Keratinocyte (primary cell): ENCODE measurements at regions not wholly inside any gene's neighbourhood (a gene's known extent, or its start where the extent isn't known, plus 50 kb on each side); places are given as distances from the start of the nearest gene placed in this dataset.

Experiments
- DNase-seq: peaks from one replicate; pipeline ENCODE4 v3.0.0-alpha.2; 2011; ENCODE audit warnings: low read depth, missing footprints, low spot score
- FAIRE-seq: peaks from 2 replicates; lab custom pipeline; 2011; peaks lifted over from hg19 to GRCh38; lab: Jason Lieb, UNC
- H2AFZ ChIP-seq: 2 replicates; pipeline ENCODE4 v1.6.0; 2012; ENCODE audit warnings: low read length, control low read depth, inconsistent platforms; ENCODE audit not compliant: control insufficient read depth
- H3K27ac ChIP-seq: 2 replicates; pipeline ENCODE4 v1.5.1; 2011; ENCODE audit warnings: low read length; ENCODE audit not compliant: control insufficient read depth, insufficient read depth
- H3K27me3 ChIP-seq: 3 replicates; pipeline ENCODE4 v1.6.0; 2011; ENCODE audit warnings: low read length; ENCODE audit not compliant: control insufficient read depth, insufficient read depth; ENCODE audit errors: extremely low read depth
- H3K36me3 ChIP-seq, 2 experiments: 2 replicates in 1 of 2; 3 replicates in 1 of 2; pipeline ENCODE4 v1.5.1; 2011; ENCODE audit warnings: low read length in 2 of 2, mild to moderate bottlenecking in 1 of 2; ENCODE audit not compliant: control insufficient read depth in 2 of 2, insufficient read depth in 2 of 2; ENCODE audit errors: extremely low read depth in 1 of 2
- H3K4me1 ChIP-seq: 3 replicates; pipeline ENCODE4 v1.5.1; 2011; ENCODE audit warnings: low read length; ENCODE audit not compliant: control insufficient read depth, insufficient read depth; ENCODE audit errors: extremely low read depth
- H3K4me2 ChIP-seq: 3 replicates; pipeline ENCODE4 v1.6.0; 2011; ENCODE audit warnings: low read depth, low read length; ENCODE audit not compliant: control insufficient read depth, insufficient read depth; ENCODE audit errors: extremely low read depth
- H3K4me3 ChIP-seq, 3 experiments: fragments of 200-600 bp in 1 of 3; sonication (generic) in 1 of 3; 2 replicates in 2 of 3; 3 replicates in 1 of 3; pipeline ENCODE4 v1.5.1; 2011 to 2016; ENCODE audit warnings: low read length in 3 of 3, mild to moderate bottlenecking in 3 of 3, control low read depth in 2 of 3, inconsistent platforms in 1 of 3, low read depth in 1 of 3, mixed read lengths in 1 of 3, mixed run types in 1 of 3, moderate library complexity in 1 of 3; ENCODE audit not compliant: control insufficient read depth in 2 of 3, insufficient read depth in 2 of 3; ENCODE audit errors: extremely low read depth in 1 of 3
- H3K79me2 ChIP-seq: 2 replicates; pipeline ENCODE4 v1.6.0; 2012; ENCODE audit warnings: low read length; ENCODE audit not compliant: control insufficient read depth, insufficient read depth
- H3K9ac ChIP-seq: 3 replicates; pipeline ENCODE4 v1.6.0; 2011; ENCODE audit warnings: low read length; ENCODE audit not compliant: control insufficient read depth, insufficient read depth; ENCODE audit errors: extremely low read depth
- H3K9me1 ChIP-seq: 3 replicates; pipeline ENCODE4 v1.6.0; 2011; ENCODE audit warnings: low read length; ENCODE audit not compliant: control insufficient read depth, insufficient read depth; ENCODE audit errors: extremely low read depth
- H3K9me3 ChIP-seq: 2 replicates; pipeline ENCODE4 v1.5.1; 2012; ENCODE audit warnings: low read depth, low read length; ENCODE audit not compliant: control insufficient read depth
- H4K20me1 ChIP-seq: 3 replicates; pipeline ENCODE4 v1.6.0; 2011; ENCODE audit warnings: low read length; ENCODE audit not compliant: control insufficient read depth, insufficient read depth; ENCODE audit errors: extremely low read depth
- CTCF ChIP-seq, 3 experiments: IDR thresholded peaks in 1 of 3; conservative IDR thresholded peaks in 1 of 3; optimal IDR thresholded peaks in 1 of 3; 2 replicates in 2 of 3; 3 replicates in 1 of 3; pipeline versions ENCODE3 to v1.5.1; 2011; ENCODE audit warnings: low read length in 3 of 3, mild to moderate bottlenecking in 3 of 3, moderate library complexity in 2 of 3, control low read depth in 1 of 3, inconsistent platforms in 1 of 3; ENCODE audit not compliant: insufficient read depth in 2 of 3; ENCODE audit errors: extremely low read depth in 1 of 3
- EZH2 ChIP-seq: IDR thresholded peaks from one replicate; pipeline ENCODE4 v1.6.1; 2012; ENCODE audit warnings: inconsistent platforms, mild to moderate bottlenecking, low read length, moderate library complexity
- dilution Hi-C: fragments of 300-500 bp; cut with MboI; formaldehyde crosslinking; loops from one replicate; pipeline ENCODE4 v1.7.0; 2020; ENCODE audit warnings: low sequenced_read_pairs; ENCODE audit not compliant: extremely low pct_ligation_motif_present

DNA sequence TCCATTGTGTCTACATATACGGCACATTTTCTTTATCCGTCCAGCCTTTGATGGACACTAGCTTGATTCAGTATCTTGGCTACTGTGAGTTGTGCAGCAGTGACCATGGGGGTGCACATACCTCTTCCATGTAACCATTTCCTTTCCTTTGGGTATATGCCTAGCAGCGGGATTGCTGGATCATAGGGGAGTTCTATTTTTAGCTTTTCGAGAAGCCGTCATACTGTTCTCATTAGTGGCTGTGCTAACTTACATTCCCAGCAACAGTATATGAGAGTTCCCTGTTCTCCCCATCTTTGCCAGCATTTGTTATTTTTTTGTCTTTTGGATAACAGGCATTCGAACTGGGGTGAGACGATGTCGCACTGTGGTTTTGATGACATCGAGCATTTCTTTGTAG, 395.0 kb downstream of the SMOC2 start:
- Histone ChIP-seq H3K4me1 (no peaks in the 10 kb centered on the region), H3K27ac (no peak overlapping the region), H4K20me1 (no peaks in the 10 kb centered on the region), H3K9me3 (no peaks in the 10 kb centered on the region), H3K27me3 (no peaks in the 10 kb centered on the region), H3K9ac (no peak overlapping the region), H2AFZ (no peak overlapping the region), H3K79me2 (no peaks in the 10 kb centered on the region), H3K4me3 (no peak overlapping the region), H3K9me1 (no peaks in the 10 kb centered on the region), H3K36me3 (no peaks in the 10 kb centered on the region), H3K4me2 (no peak overlapping the region)
- dilution Hi-C loops = no loop called here
- TF ChIP-seq EZH2 (no peak), CTCF (optimal IDR thresholded peaks at IDR 0.05 in 1 of 3, IDR thresholded peaks at IDR 0.05 in 1 of 3, conservative IDR thresholded peaks at IDR 0.05 in 1 of 3; ENCODE audit: extremely low read depth in 1 of 3, insufficient read depth in 2 of 3, low read length in 3 of 3) (no peak)
- no peak for FAIRE-seq
- DNase-seq = no peak

DNA sequence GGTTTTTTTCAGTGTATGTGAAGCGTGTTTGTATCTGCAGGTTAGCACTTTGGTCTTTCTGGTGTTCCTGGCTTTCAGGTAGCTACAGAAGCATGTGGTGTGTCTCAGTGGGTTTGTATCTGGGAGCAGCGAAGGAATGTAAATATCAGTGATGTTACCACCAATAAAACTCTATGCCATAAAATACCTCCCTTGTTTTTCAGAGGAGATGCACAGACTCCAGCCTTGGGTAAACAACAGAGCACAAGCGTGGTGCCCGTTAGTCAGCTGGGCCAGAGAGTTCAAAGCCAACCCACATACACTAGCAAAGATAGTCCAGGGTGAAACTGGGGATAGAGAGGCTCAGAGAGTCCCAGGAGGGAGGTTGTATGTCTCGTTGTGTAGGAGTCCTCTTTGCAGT, 393.8 kb downstream of the SMOC2 start:
- H3K4me3 ChIP-seq = no peak overlapping the region
- H3K9me1 ChIP-seq = no peaks in the 10 kb centered on the region
- no peaks in the 10 kb centered on the region for H3K9me3 ChIP-seq
- DNase-seq (no peak), FAIRE-seq (no peak)
- no peaks in the 10 kb centered on the region for H3K79me2 ChIP-seq
- no peaks in the 10 kb centered on the region for H3K4me1 ChIP-seq
- H2AFZ ChIP-seq = no peak overlapping the region
- no peaks in the 10 kb centered on the region for H3K36me3 ChIP-seq
- dilution Hi-C loops = no loop called here
- H3K4me2 ChIP-seq = no peak overlapping the region
- H3K27ac ChIP-seq = no peak overlapping the region
- H3K27me3 ChIP-seq = no peaks in the 10 kb centered on the region
- TF ChIP-seq CTCF (optimal IDR thresholded peaks at IDR 0.05 in 1 of 3, IDR thresholded peaks at IDR 0.05 in 1 of 3, conservative IDR thresholded peaks at IDR 0.05 in 1 of 3; ENCODE audit: extremely low read depth in 1 of 3, insufficient read depth in 2 of 3, low read length in 3 of 3) = no peak
- TF ChIP-seq EZH2 = no peak
- H3K9ac ChIP-seq = no peak overlapping the region
- H4K20me1 ChIP-seq = no peaks in the 10 kb centered on the region
